ENCODE measurements at regions not wholly inside any gene's neighbourhood (a gene's known extent, or its start where the extent isn't known, plus 50 kb on each side); places are given as distances from the start of the nearest gene placed in this dataset.
"Not testable (repeated sequence)": the region's sequence is repeated elsewhere in the genome, so short reads cannot be mapped to it uniquely, and the experiment has no call there.

DNA sequence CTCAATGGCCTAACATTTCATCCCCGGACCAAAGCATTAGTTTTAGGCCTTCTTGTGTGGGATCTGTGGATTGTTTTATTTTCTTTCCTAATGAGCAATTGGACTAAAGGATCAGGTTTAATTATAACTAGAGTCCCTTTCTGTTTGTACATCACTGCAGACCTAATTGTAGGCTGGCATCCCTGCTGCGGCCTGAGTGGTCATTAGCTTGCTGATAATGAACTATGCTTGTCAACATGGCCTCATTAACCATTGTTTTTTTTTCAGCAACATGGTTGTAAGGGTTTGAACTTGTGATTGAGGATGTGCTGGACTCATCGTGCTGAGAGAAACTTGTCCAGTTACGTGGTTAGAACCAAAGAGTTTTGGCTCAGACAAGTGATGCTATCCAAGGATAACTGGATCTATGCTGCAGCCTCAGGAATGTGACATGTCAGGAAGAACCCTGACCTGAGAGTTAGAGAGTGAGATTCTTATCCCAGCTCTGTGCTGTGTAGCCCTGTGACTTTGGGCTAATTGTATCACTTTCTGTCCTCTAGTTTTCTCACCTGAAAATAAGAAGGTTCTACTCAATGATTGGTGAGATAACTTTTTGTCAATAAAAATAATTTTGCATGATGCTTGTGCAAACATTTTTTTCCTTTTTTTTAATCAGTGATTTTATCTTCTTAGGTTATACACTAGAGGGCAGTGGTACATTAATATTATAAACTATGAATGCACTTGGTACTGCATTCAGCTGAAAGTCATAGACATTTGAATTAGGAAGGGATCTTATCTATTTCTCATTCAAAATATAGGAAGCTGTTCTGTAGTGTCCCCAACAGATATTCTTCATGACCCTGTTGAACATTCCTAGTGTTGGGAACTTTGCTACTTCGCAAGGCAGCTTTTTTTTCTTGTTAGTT lies 140.9 kb downstream of the RNF144B start:
- no peak for DNase-seq

DNA sequence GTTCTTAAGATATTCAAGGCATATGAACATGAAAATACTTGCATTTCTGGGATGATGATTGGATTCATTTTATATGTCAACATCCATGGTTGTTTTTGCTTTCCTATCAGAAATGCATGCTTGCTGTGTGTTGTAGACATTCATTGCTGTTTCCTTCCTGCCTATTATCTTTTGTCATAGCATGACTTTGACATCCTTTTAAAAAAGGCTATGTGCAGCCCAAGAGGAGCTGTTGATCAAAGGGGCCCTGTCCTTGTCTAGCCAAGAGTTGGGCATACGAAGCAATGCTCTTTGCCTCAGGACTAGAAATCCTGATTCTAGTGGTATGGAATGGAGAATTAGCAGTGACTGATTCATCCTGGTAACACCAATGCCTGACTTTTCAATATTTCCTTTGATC lies 143.1 kb downstream of the RNF144B start:
- DNase-seq = no peak

DNA sequence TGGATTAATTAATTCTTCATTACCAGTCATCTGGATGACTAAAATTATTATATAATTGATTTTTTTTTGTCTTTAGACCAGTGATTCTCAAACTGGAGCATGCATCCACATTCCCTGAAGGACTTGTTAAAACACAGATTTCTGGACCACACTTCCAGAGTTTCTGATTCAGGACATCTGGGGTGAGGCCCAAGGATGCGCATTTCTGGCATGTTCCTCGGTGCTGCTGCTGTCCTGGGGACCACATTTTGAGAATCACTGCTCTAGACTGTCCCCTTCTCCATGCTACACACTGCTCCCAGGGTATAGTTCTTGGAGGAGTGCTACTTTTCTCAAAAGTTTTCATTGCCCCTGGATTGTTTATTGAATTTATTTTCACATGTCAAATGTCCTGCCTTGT lies 145.0 kb downstream of the RNF144B start:
- DNase-seq = no peak

DNA sequence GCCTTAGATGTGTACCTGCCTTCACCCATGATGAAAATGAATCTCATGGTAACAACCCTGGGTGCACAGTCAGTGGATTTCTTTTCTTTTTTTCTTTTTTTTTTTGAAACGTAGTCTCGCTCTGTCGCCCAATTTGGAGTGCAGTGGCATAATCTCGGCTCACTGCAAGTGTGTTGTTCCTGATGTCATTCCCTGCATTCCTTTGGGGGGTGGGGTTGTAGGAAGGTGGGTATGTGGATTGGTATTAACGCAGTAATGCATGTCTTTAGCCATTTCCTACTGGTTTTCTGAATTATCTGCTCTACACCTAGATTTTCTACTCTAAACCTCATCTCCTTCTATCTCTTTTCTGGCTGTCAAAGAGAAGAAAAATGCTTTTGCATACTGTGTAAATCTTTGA lies 146.6 kb downstream of the RNF144B start:
- DNase-seq = no peak

DNA sequence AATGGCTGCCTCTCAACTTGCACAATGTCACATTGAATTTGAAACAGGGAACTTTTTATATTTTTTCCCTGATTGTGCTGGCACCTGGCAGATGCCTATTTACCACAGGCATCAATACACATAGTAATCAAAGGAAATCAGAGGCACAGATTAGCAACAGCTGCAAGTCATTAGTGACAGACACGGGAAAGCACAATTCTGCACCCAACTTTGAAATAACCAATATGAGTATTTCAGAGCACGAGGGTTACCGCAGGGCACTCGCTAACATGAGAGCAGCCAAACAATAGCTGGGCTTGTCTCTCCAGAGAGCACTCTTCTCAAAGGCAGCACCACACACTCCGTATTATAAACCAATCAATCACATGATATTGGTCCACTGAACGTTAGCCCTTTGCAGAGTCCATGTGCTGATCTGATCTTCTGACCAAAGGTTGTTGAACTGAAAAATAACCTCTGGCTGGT lies 149.5 kb downstream of the RNF144B start:
- DNase-seq = no peak

DNA sequence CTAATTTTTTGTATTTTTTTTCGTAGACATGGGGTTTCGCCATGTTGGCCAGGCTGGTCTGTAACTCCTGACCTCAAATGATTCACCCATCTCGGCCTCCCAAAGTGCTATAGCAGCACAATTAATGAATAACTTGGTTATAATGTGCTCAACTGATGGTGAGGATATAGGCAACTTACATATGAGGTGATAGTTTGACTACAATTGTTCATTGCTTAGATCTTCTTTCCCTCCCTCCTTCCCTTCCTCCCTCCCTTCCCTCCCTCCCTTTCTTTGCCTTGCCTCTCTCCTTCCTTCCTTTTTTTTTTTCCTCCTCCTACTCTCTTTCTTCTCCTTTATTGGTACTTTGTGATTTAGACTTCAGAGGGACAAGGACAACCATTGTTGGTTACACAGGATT lies 151.2 kb downstream of the RNF144B start:
- DNase-seq = no peak

DNA sequence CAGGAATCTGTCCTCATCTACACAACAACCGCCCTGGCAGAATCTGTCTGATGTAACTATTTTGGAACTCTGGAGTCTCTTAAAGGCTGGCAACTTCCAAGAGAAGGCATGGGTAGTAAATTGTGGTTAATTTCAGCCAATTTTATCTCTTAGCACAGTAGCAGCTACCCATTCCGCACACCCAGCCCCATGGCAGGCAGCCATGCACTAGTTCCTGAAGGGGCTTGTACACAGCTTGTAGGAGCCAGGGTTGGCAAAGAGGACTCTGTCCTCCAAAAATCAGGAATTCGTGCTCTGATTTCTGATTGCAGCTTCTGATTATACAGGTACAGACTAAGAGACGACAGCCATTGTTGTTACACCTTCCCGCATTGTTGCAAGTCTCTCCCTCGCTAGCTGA lies 155.9 kb downstream of the RNF144B start:
- no peak for DNase-seq

DNA sequence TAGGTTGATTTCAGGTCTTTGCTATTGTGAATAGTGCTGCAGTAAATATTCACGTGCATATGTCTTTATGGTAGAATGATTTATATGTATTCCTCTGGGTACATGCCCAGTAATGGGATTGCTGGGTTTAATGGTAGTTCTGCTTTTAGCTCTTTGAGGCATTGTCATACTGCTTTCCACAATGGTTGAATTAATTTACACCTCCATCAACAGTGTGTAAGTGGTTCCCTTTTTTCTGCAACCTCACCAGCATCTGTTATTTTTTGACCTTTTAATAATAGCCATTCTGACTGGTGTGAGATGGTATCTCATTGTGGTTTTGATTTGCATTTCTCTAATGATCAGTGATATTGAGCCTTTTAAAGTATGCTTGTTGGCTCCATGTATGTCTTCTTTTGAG lies 158.0 kb downstream of the RNF144B start:
- DNase-seq = not testable (repeated sequence)

DNA sequence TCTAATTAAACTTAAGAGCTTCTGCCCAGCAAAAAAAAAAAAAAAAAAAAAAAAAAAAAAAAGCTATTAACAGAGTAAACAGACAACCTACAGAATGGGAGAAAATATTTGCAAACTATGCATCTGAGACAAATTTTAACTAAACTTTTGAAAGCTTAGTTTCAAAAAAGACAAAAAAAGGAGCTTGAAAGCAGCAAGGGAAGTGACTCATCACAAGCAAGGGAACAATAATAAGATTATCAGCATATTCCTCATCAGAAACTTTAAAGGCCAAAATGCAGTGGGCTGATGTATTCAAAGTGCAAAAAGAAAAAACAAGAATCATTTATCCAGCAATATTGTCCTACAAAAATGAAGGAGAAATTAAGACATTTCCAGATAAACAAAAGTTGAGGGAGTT lies 158.6 kb downstream of the RNF144B start:
- no peak for DNase-seq

DNA sequence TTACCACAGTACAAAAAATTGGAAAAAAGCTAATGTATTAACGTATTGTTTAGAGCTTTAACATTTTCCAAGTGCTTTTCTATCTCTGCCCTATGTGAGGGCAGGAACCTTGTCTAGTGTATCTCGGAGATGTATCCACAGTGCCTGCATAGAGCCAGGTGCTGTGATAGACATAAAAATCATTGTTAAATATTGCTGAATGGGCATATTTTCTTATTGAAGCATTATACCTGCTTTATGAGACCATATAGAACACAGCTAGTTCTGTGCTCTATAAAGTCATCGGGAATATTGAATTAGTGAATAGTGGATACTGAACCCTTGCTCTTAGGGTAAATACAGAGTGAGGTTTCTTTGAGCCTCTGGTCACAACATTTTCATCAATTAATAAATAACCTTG lies 163.0 kb downstream of the RNF144B start:
- DNase-seq = no peak

DNA sequence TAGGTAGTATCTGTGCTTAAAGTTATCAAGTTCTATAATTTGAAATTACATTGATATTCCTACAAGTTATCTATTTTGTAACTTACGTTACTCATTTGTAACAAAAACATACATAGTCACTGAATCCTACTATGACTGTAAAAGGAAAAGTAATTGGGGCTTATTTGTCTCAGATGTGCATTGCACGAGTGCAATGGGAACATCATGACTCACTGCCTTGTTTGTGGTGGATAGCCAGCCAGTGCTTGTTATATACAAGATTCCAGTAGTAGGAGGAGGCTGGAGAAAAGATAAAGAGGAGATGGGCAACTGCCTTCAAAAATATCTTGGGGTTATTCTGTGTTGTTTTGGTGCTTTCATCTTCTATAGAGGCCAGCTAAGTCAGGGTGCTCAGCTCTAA lies 164.1 kb downstream of the RNF144B start:
- no peak for DNase-seq

DNA sequence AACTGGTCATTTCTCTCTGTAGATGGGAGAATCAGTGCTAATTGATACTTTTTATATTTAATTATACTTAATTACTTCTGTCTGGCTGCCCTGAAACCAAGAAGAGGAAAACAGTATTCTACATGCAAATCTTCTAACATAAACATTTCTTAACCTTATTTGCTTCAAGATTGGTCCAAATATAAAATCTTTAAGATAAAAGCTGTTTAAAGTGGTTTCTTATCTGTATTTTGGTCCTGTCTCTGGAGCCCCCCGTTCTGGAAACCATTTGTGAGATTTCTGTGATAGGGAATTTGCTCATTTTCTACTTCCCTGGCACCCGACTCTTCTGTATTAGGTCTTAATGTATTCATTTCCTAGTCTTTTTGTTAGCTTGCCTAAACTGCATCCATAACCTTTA lies 168.6 kb downstream of the RNF144B start:
- DNase-seq = no peak

DNA sequence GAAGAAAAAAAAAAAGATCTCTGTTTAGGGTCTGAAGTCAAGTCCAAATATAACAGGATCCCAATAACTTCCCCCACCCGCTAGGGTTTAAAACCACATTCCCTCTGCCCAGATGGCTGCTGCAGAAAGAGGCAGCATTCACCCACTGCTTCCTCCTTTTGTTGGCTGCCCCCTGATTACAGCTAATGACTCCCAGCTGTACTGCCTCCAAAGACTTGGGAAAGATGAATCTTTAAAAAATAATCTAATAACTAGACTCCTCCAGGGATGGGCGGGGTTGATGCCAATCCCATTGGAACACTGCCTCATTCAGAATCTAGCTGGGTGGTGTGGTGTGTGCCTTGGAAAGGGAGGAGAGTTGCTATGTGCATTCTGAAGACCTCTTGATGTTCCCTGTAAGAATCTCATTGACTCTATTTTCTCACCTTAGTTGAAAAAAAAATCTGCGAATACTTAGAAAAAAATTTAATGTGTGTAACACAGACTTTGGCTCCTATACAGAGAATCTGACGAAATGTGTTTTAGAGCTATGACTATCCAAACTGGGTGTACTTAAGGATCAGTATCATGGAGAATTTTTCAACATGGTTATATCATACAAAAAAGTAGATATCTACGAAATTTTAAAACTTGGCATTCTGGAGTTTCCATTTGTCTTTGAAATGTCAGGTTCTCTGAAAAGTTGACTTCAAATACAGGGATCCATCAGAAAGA lies 174.0 kb downstream of the RNF144B start:
- no peak for DNase-seq

DNA sequence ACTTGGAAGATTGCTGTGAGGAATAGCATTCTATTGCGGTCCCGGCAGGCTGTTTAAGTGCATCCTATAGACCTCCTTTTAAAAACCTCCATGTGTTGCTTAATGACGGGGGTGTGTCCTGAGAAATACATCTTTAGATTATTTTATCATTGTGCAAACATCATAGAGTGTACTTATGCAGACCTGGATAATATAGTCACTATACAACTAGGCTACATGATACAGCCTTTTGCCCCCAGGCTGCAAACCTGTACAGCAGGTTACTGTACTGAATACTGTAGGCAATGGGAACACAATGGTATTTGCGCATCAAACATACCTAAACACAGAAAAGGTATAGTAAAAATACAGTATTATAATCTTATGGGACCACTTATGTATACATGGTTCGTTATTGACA lies 175.6 kb downstream of the RNF144B start:
- no peak for DNase-seq

DNA sequence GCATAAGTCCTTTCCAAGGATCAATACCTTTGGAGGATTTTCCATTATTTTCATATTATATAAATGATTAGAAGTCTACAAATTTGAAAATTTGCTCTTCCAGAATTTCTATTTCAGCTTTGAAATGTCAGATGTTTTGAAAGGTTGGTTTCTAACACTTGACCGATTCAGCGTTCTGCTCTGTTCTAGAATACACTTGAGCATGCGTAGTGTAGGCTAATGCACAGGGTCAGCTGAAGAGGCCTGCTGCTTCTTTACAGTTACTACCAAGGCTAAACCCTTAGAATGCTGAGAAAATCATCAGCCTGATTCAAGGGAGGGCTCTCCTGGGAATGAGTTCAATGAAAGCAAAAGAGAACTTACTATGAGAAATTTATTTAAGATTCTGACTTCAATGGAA lies 177.6 kb downstream of the RNF144B start:
- no peak for DNase-seq

DNA sequence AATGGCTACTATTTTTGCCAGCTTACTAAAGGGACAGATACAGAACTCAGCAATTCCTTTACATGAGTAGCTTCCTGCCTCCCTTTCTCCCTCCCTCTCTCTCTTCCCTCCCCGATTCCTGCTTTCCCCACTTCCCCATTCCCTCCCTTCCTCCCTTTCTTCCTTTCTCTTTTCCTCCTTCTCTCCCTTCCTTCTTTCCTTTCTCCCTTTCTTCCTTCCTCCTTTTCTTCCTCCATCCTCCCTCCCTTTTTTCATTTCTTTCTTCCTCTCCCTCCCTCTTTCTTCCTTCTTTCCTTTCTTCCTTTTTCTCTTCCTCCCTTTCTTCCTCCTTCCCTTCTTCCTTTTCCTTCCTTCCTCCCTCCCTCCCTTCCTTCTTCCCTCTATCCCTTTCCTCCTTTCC lies 178.1 kb downstream of the RNF144B start:
- DNase-seq = no peak

DNA sequence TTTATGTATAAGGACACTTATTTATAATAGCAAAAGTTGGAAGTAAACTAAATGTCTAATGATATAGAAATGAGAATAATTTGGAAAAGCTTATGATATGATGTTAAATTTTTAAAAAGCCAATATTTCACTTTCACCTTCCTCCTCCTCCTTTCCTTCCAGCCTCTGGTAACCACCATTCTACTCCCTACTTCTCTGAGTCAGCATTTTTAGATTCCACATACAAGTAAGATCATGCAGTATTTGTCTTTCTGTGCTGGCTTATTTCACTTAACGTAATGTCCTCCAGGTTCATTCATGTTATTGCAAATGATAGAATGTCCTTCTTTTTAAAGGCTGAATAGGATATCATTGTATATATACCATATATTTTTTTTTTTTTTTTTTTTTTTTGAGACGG lies 180.2 kb downstream of the RNF144B start:
- no peak for DNase-seq

DNA sequence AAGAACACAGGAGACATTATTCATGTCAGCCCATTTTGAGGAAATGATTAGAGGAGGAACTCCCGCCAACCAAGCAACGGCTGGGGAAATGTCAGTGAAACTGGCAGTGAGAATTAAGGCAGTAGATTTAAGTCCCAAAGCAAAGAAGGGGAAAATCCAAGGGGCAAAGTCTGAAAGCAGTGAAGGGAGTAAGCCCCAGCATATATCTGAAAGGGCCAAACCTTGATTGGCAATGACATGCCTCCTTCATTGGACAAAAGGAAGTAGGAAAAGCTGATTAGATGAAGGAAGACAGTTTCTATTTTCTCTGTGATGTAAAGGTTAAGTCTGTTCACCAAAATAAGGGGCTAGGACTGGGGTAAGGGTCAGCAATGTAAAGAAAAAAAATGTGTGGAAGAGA lies 190.3 kb downstream of the RNF144B start:
- no peak for DNase-seq

DNA sequence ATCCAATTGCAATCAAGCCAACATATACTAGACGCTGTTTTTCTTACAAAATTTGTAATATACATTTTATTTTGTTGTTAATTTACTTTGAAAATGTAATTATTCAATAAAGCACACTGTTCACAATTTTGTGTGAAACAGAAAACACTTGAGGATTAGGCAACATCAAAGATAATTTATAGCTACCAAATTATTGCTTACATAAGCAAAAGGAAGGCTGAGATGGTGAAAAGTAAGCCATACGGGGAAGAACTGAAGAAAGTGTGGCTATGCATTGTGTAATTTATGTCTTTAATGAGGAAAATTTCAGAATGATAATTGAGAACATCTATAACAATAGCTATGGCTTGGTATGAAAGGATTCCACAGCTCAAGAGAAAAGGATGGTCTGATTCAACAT lies 192.0 kb downstream of the RNF144B start:
- no peak for DNase-seq

DNA sequence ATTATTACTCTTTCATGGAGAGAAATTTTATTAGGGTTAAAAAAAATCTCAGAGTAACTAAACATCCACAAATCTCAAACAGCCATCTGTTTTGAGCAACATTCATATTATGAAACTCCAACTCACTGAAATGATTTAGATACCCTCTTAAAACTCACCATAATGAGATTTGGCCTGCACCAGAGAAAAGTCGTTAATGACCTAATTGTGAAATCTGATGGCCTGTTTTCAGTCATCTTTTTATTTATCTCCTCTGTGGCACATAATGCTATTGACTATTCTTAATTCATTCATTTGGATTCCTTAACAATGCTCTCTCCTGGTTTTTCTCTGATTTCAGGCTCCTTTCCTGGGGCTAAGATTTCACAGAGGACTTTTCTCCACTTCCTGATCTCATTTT lies 192.7 kb downstream of the RNF144B start:
- DNase-seq = no peak

DNA sequence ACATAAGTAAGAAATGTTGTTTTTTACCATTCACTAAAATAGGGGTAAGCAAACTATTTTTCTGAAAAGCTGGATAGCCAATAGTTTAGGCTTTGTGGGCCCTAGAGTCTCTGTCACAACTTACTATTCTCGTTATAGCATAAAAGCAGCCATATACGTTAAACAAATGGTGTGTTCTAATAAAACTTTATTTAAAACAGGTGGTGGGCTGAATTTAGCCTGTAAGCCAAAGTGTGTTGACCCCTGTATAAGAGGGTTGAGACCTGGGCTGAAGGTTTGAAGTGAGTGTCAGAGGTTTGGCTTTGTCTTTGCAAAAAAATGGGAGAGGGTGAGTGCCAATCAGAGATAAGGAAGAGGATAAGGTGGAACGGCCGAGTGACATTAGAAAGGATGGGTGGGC lies 197.2 kb downstream of the RNF144B start:
- no peak for DNase-seq

DNA sequence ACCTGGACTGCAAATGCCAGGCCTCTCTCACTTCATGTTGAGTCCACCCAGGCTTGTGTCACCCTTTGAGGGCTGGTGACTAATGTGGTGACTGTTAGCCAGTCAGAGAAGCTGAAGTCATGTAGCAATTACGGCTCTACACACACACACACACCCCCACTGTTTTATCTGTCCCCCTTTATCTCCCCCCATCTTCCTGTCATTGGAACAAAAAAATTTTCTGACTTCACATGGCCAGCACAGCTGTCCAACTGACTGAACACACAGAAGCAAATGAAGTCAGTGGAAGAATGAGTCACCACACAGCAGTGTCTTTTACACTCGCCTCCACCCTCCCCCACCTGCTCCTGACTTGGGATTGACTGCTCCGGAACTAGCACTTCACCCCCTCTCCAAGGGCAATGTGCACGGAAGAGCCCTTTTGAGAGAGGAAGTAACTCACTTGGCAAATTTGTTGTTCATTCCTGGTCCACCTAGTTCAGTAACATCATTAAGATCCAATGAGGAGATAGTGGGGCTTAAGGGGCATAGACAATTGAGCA lies 198.0 kb downstream of the RNF144B start:
- peak; percentile 10 for DNase-seq

DNA sequence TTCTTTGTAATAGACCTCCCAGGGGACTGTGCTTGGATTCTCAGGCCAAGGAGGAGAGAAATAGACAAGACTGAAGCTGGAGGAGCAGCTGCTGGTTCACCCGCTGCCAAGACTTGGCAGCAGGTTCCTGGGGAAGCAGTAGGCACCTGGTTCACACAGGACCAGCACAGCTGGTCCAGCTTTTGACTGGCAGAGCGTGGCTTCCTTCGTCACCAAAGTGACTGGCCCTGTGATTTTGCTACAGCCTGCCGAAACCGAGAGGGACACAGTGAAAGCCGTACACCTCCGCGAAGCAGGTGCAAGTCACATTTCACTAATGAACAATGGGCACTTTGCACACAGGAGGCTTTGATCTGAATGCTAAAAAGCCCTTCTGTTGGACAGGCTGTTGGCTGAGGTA lies 199.0 kb downstream of the RNF144B start:
- no peak for DNase-seq

Measured in NCI-H2029 (cell line).